ENCODE measurements at regions not wholly inside any gene's neighbourhood (a gene's known extent, or its start where the extent isn't known, plus 50 kb on each side); places are given as distances from the start of the nearest gene placed in this dataset.

GRCh38 chr1:157237981-157238380, 99.8 kb upstream of the ETV3 start:
- Mint-ChIP-seq H3K9me3 (no peaks in the 10 kb centered on the region), H3K27ac (no peak overlapping the region), H3K27me3 (peaks cover 27% of the 10 kb centered on the region)

GRCh38 chr1:157237522-157237921, 99.3 kb upstream of the ETV3 start:
- peaks cover 18% of the 10 kb centered on the region for H3K4me1 Mint-ChIP-seq
- H3K4me3 Mint-ChIP-seq: no peak overlapping the region
- ChIA-PET POLR2A (no interaction called here), CTCF (no interaction called here)
- no peak overlapping the region for H3K27ac Mint-ChIP-seq
- no peaks in the 10 kb centered on the region for H3K9me3 Mint-ChIP-seq
- H3K36me3 Mint-ChIP-seq (ENCODE audit: low read depth): peaks cover 6% of the 10 kb centered on the region
- no peak for DNase-seq
- peaks cover 27% of the 10 kb centered on the region for H3K27me3 Mint-ChIP-seq

More at GRCh38 chr1:157237981-157238380, 99.8 kb upstream of the ETV3 start:
- Mint-ChIP-seq H3K4me1 (peaks cover 13% of the 10 kb centered on the region), H3K4me3 (no peak overlapping the region), H3K36me3 (ENCODE audit: low read depth) (peaks cover 6% of the 10 kb centered on the region)
- POLR2A ChIA-PET: no interaction called here
- no peak for DNase-seq
- CTCF ChIA-PET: no interaction called here

- peaks cover 26% of the 10 kb centered on the region for H3K27me3 Mint-ChIP-seq
- DNase-seq: no peak
- H3K4me1 Mint-ChIP-seq: peaks cover 18% of the 10 kb centered on the region
- no peak overlapping the region for H3K4me3 Mint-ChIP-seq
- no peak overlapping the region for H3K27ac Mint-ChIP-seq
- CTCF ChIA-PET: no interaction called here
- no peaks in the 10 kb centered on the region for H3K9me3 Mint-ChIP-seq
- POLR2A ChIA-PET: no interaction called here
- H3K36me3 Mint-ChIP-seq (ENCODE audit: low read depth): peaks cover 6% of the 10 kb centered on the region
These were observed 97.9 kb upstream of the ETV3 start for GRCh38 chr1:157236072-157236471.

GRCh38 chr1:157235307-157235706, 97.1 kb upstream of the ETV3 start:
- H3K27ac Mint-ChIP-seq: no peak overlapping the region
- ChIA-PET POLR2A (no interaction called here), CTCF (no interaction called here)
- DNase-seq: no peak
- H3K9me3 Mint-ChIP-seq: no peaks in the 10 kb centered on the region
- no peak overlapping the region for H3K4me3 Mint-ChIP-seq
- H3K36me3 Mint-ChIP-seq (ENCODE audit: low read depth): peaks cover 6% of the 10 kb centered on the region
- peaks cover 30% of the 10 kb centered on the region for H3K27me3 Mint-ChIP-seq
- H3K4me1 Mint-ChIP-seq: peaks cover 18% of the 10 kb centered on the region

GRCh38 chr1:157234705-157235273, 96.6 kb upstream of the ETV3 start:
- Mint-ChIP-seq H3K9me3 (no peaks in the 10 kb centered on the region), H3K27me3 (peaks cover 32% of the 10 kb centered on the region), H3K27ac (no peak overlapping the region), H3K4me3 (no peak overlapping the region), H3K36me3 (ENCODE audit: low read depth) (peaks cover 6% of the 10 kb centered on the region), H3K4me1 (peaks cover 18% of the 10 kb centered on the region)
- no peak for DNase-seq
- CTCF ChIA-PET: no interaction called here
- POLR2A ChIA-PET: no interaction called here

- DNase-seq: no peak
- no peak overlapping the region for H3K4me3 Mint-ChIP-seq
- POLR2A ChIA-PET: interaction anchor here (0.6 kb wide), 1 partner anchor 759 kb away, joined by 3 read pairs; no protein-coding TSS in a partner anchor
- H3K4me1 Mint-ChIP-seq: peaks cover 18% of the 10 kb centered on the region
- H3K9me3 Mint-ChIP-seq: no peaks in the 10 kb centered on the region
- peaks cover 33% of the 10 kb centered on the region for H3K27me3 Mint-ChIP-seq
- CTCF ChIA-PET: no interaction called here
- H3K27ac Mint-ChIP-seq: no peak overlapping the region
- H3K36me3 Mint-ChIP-seq (ENCODE audit: low read depth): peaks cover 6% of the 10 kb centered on the region
These were observed 94.9 kb upstream of the ETV3 start for GRCh38 chr1:157233131-157233530.

GRCh38 chr1:157231846-157232525, 93.8 kb upstream of the ETV3 start:
- CTCF ChIA-PET: no interaction called here

GRCh38 chr1:157230500-157230899, 92.3 kb upstream of the ETV3 start:
- peaks cover 31% of the 10 kb centered on the region for H3K4me1 Mint-ChIP-seq
- ChIA-PET POLR2A (no interaction called here), CTCF (no interaction called here)
- H3K27me3 Mint-ChIP-seq: peaks cover 28% of the 10 kb centered on the region
- no peak overlapping the region for H3K4me3 Mint-ChIP-seq
- no peak for DNase-seq
- H3K9me3 Mint-ChIP-seq: no peaks in the 10 kb centered on the region
- H3K36me3 Mint-ChIP-seq (ENCODE audit: low read depth): peaks cover 6% of the 10 kb centered on the region
- H3K27ac Mint-ChIP-seq: no peak overlapping the region

More at GRCh38 chr1:157231846-157232525, 93.8 kb upstream of the ETV3 start:
- POLR2A ChIA-PET: no interaction called here
- Mint-ChIP-seq H3K4me1 (peaks cover 21% of the 10 kb centered on the region), H3K27ac (no peak overlapping the region), H3K27me3 (peaks cover 31% of the 10 kb centered on the region), H3K4me3 (no peak overlapping the region), H3K9me3 (no peaks in the 10 kb centered on the region), H3K36me3 (ENCODE audit: low read depth) (peaks cover 6% of the 10 kb centered on the region)
- no peak for DNase-seq

- no peak overlapping the region for H3K27ac Mint-ChIP-seq
- peaks cover 2% of the 10 kb centered on the region for H3K9me3 Mint-ChIP-seq
- peaks cover 38% of the 10 kb centered on the region for H3K27me3 Mint-ChIP-seq
- no peaks in the 10 kb centered on the region for H3K36me3 Mint-ChIP-seq (ENCODE audit: low read depth)
- peaks cover 16% of the 10 kb centered on the region for H3K4me1 Mint-ChIP-seq
- ChIA-PET CTCF (no interaction called here), POLR2A (no interaction called here)
- H3K4me3 Mint-ChIP-seq: no peak overlapping the region
- DNase-seq: no peak
These were observed 89.5 kb upstream of the ETV3 start for GRCh38 chr1:157227700-157228099.

- Mint-ChIP-seq H3K4me1 (peaks cover 14% of the 10 kb centered on the region), H3K9me3 (peaks cover 2% of the 10 kb centered on the region), H3K36me3 (ENCODE audit: low read depth) (no peaks in the 10 kb centered on the region), H3K27me3 (peaks cover 43% of the 10 kb centered on the region), H3K4me3 (no peak overlapping the region), H3K27ac (no peak overlapping the region)
- DNase-seq: no peak
- POLR2A ChIA-PET: no interaction called here
- CTCF ChIA-PET: no interaction called here
These were observed 88.5 kb upstream of the ETV3 start for GRCh38 chr1:157226739-157227138.

- Mint-ChIP-seq H3K4me1 (no peaks in the 10 kb centered on the region), H3K9me3 (no peaks in the 10 kb centered on the region), H3K36me3 (ENCODE audit: low read depth) (no peaks in the 10 kb centered on the region), H3K27ac (no peak overlapping the region), H3K27me3 (peaks cover 46% of the 10 kb centered on the region), H3K4me3 (no peak overlapping the region)
- CTCF ChIA-PET: no interaction called here
- POLR2A ChIA-PET: no interaction called here
- DNase-seq: no peak
These were observed 81.4 kb upstream of the ETV3 start for GRCh38 chr1:157219600-157219999.

- no peak overlapping the region for H3K27ac Mint-ChIP-seq
- POLR2A ChIA-PET: no interaction called here
- peaks cover 2% of the 10 kb centered on the region for H3K9me3 Mint-ChIP-seq
- no peaks in the 10 kb centered on the region for H3K4me1 Mint-ChIP-seq
- peaks cover 49% of the 10 kb centered on the region for H3K27me3 Mint-ChIP-seq
- no peak overlapping the region for H3K4me3 Mint-ChIP-seq
- DNase-seq: no peak
- CTCF ChIA-PET: no interaction called here
- no peaks in the 10 kb centered on the region for H3K36me3 Mint-ChIP-seq (ENCODE audit: low read depth)
These were observed 81.0 kb upstream of the ETV3 start for GRCh38 chr1:157219182-157219581.

GRCh38 chr1:157218671-157219070, 80.5 kb upstream of the ETV3 start:
- Mint-ChIP-seq H3K27ac (no peak overlapping the region), H3K9me3 (peaks cover 3% of the 10 kb centered on the region), H3K4me1 (no peaks in the 10 kb centered on the region), H3K36me3 (ENCODE audit: low read depth) (no peaks in the 10 kb centered on the region), H3K4me3 (no peak overlapping the region), H3K27me3 (peaks cover 48% of the 10 kb centered on the region)
- no peak for DNase-seq
- ChIA-PET POLR2A (no interaction called here), CTCF (no interaction called here)

- H3K27ac Mint-ChIP-seq: no peak overlapping the region
- no peak overlapping the region for H3K4me3 Mint-ChIP-seq
- DNase-seq: no peak
- ChIA-PET CTCF (no interaction called here), POLR2A (no interaction called here)
- H3K27me3 Mint-ChIP-seq: peaks cover 53% of the 10 kb centered on the region
- no peaks in the 10 kb centered on the region for H3K36me3 Mint-ChIP-seq (ENCODE audit: low read depth)
- peaks cover 15% of the 10 kb centered on the region for H3K9me3 Mint-ChIP-seq
- no peaks in the 10 kb centered on the region for H3K4me1 Mint-ChIP-seq
These were observed 79.3 kb upstream of the ETV3 start for GRCh38 chr1:157217486-157217885.

Measured in activated CD4-positive, alpha-beta memory T cell treated with anti-CD3 and anti-CD28 coated beads, Interleukin-2, amount 10 ng/mL, durations not matched to agents 7 days and 5 days (primary cell).